ENCODE measurements at regions not wholly inside any gene's neighbourhood (a gene's known extent, or its start where the extent isn't known, plus 50 kb on each side); places are given as distances from the start of the nearest gene placed in this dataset.

- 74% methylated on average over 3 of the region's 3 CpGs for WGBS
- DNase-seq (ENCODE audit: low spot score), result no peak
- no peak overlapping the region for H3K4me3 ChIP-seq (ENCODE audit: low read depth in 1 of 3, low read length in 3 of 3)
- H3K27me3 ChIP-seq (ENCODE audit: control insufficient read depth in 4 of 4, insufficient read depth in 4 of 4, low read length in 3 of 4), result no peaks in the 10 kb centered on the region
- no peak for TF ChIP-seq RXRA (IDR thresholded peaks at IDR 0.05)
- no peak for TF ChIP-seq ATF3 (IDR thresholded peaks at IDR 0.05)
- TF ChIP-seq HNF4G (IDR thresholded peaks at IDR 0.05), result no peak
- TF ChIP-seq YY1 (IDR thresholded peaks at IDR 0.05), result no peak
- TF ChIP-seq HNF4A (conservative IDR thresholded peaks at IDR 0.05), result no peak
- TF ChIP-seq JUND (IDR thresholded peaks at IDR 0.05), result no peak
- TF ChIP-seq REST (IDR thresholded peaks at IDR 0.05), result no peak
- no peaks in the 10 kb centered on the region for H3K4me1 ChIP-seq (ENCODE audit: control insufficient read depth in 4 of 4, insufficient read depth in 4 of 4, low read length in 3 of 4)
- H3K9me3 ChIP-seq (ENCODE audit: control insufficient read depth in 4 of 4, low read length in 3 of 4), result no peaks in the 10 kb centered on the region
- H3K27ac ChIP-seq (ENCODE audit: low read depth in 1 of 2, low read length in 2 of 2), result no peak overlapping the region
- H3K9ac ChIP-seq (ENCODE audit: low read depth in 1 of 2, low read length in 2 of 2), result no peak overlapping the region
- no peaks in the 10 kb centered on the region for H3K36me3 ChIP-seq (ENCODE audit: control insufficient read depth in 4 of 4, insufficient read depth in 3 of 4, low read depth in 1 of 4, low read length in 3 of 4)
These were observed 1023.5 kb downstream of the PCDH17 start for GRCh38 chr13:58655086-58655485.

GRCh38 chr13:58660826-58661225 is 1029.3 kb downstream of the PCDH17 start:
- no peak for TF ChIP-seq FOXA2 (IDR thresholded peaks at IDR 0.05)
- no peak for TF ChIP-seq HNF4A (conservative IDR thresholded peaks at IDR 0.05)
- TF ChIP-seq MAX (IDR thresholded peaks at IDR 0.05), result no peak
- no peak for TF ChIP-seq RAD21 (IDR thresholded peaks at IDR 0.05)
- TF ChIP-seq FOXA1 (IDR thresholded peaks at IDR 0.05), result no peak
- no peak for TF ChIP-seq SP1 (IDR thresholded peaks at IDR 0.05)
- no peak for TF ChIP-seq REST (IDR thresholded peaks at IDR 0.05)
- no peak for TF ChIP-seq ATF3 (IDR thresholded peaks at IDR 0.05)
- Histone ChIP-seq H3K27ac (ENCODE audit: low read depth in 1 of 2, low read length in 2 of 2) (no peak overlapping the region), H3K4me1 (ENCODE audit: control insufficient read depth in 4 of 4, insufficient read depth in 4 of 4, low read length in 3 of 4) (no peaks in the 10 kb centered on the region), H3K36me3 (ENCODE audit: control insufficient read depth in 4 of 4, insufficient read depth in 3 of 4, low read depth in 1 of 4, low read length in 3 of 4) (no peaks in the 10 kb centered on the region), H3K9me3 (ENCODE audit: control insufficient read depth in 4 of 4, low read length in 3 of 4) (no peaks in the 10 kb centered on the region), H3K9ac (ENCODE audit: low read depth in 1 of 2, low read length in 2 of 2) (no peak overlapping the region), H3K4me3 (ENCODE audit: low read depth in 1 of 3, low read length in 3 of 3) (no peak overlapping the region), H3K27me3 (ENCODE audit: control insufficient read depth in 4 of 4, insufficient read depth in 4 of 4, low read length in 3 of 4) (no peaks in the 10 kb centered on the region)
- no peak for DNase-seq (ENCODE audit: low spot score)
